HepG2 (cell line): ENCODE measurements at regions not wholly inside any gene's neighbourhood (a gene's known extent, or its start where the extent isn't known, plus 50 kb on each side); places are given as distances from the start of the nearest gene placed in this dataset.

Experiments used
- CAMTA2 ChIP-seq: sonication (generic); formaldehyde crosslinking; IDR thresholded peaks from 2 replicates; pipeline ENCODE4 v1.4.0; 2020; ENCODE audit warnings: mild to moderate bottlenecking, missing genetic modification reagents, borderline replicate concordance
- CENPX ChIP-seq: sonication (generic); formaldehyde crosslinking; IDR thresholded peaks from 2 replicates; pipeline ENCODE4 v1.9.0; 2021; ENCODE audit warnings: mild to moderate bottlenecking, missing genetic modification reagents, moderate library complexity
- DR1 ChIP-seq: sonication (generic); formaldehyde crosslinking; IDR thresholded peaks from 2 replicates; pipeline ENCODE4 v1.8.0; 2021; ENCODE audit warnings: mild to moderate bottlenecking, missing genetic modification reagents, inconsistent platforms
- FOSL1 ChIP-seq: sonication (generic); formaldehyde crosslinking; IDR thresholded peaks from 2 replicates; pipeline ENCODE4 v1.9.0; 2021; ENCODE audit warnings: missing genetic modification reagents, borderline replicate concordance
- MLX ChIP-seq: IDR thresholded peaks from 2 replicates; pipeline ENCODE4 v1.6.1; 2016
- RNF2 ChIP-seq: fragments of 450-650 bp; conservative IDR thresholded peaks from 2 replicates; pipeline ENCODE4 v1.6.1; 2016; ENCODE audit warnings: low read depth
- SMC3 ChIP-seq: IDR thresholded peaks from 2 replicates; pipeline ENCODE4 v1.6.1; 2011; ENCODE audit warnings: low read length, improper control_type of control experiment
- SRSF9 ChIP-seq: fragments of 200-400 bp; formaldehyde crosslinking; IDR thresholded peaks from 2 replicates; pipeline ENCODE4 v1.6.1; 2018; ENCODE audit warnings: borderline replicate concordance, mild to moderate bottlenecking, low read depth, low read length; ENCODE audit not compliant: insufficient read depth, poor library complexity, severe bottlenecking
- THAP8 ChIP-seq: sonication (generic); formaldehyde crosslinking; IDR thresholded peaks from 2 replicates; pipeline ENCODE4 v1.5.1; 2020; ENCODE audit warnings: missing genetic modification reagents, mild to moderate bottlenecking, borderline replicate concordance
- XBP1 ChIP-seq: sonication (generic); formaldehyde crosslinking; IDR thresholded peaks from 2 replicates; pipeline ENCODE4 v1.5.0; 2020; ENCODE audit warnings: missing genetic modification reagents
- ZBTB34 ChIP-seq: sonication (generic); formaldehyde crosslinking; IDR thresholded peaks from 2 replicates; pipeline ENCODE4 v1.8.0; 2022; ENCODE audit warnings: mild to moderate bottlenecking, missing genetic modification reagents
- ZBTB37 ChIP-seq: sonication (generic); formaldehyde crosslinking; IDR thresholded peaks from 2 replicates; pipeline ENCODE4 v1.4.0; 2020; ENCODE audit warnings: mild to moderate bottlenecking, missing genetic modification reagents
- ZBTB49 ChIP-seq: sonication (generic); formaldehyde crosslinking; IDR thresholded peaks from 2 replicates; pipeline ENCODE4 v1.4.0; 2020; ENCODE audit warnings: missing genetic modification reagents, borderline replicate concordance
- ZHX1 ChIP-seq: sonication (generic); formaldehyde crosslinking; IDR thresholded peaks from 2 replicates; pipeline ENCODE4 v1.8.1; 2022; ENCODE audit warnings: low read depth, mild to moderate bottlenecking, missing genetic modification reagents
- ZNF10 ChIP-seq: sonication (generic); formaldehyde crosslinking; IDR thresholded peaks from 2 replicates; pipeline ENCODE4 v1.4.0; 2020; ENCODE audit warnings: mild to moderate bottlenecking, low read depth, missing genetic modification reagents, borderline replicate concordance
- ZNF530 ChIP-seq: sonication (generic); formaldehyde crosslinking; IDR thresholded peaks from 2 replicates; pipeline ENCODE4 v1.5.0; 2020; ENCODE audit warnings: low read depth, mild to moderate bottlenecking, missing genetic modification reagents
- ZNF607 ChIP-seq: sonication (generic); formaldehyde crosslinking; IDR thresholded peaks from 2 replicates; pipeline ENCODE4 v1.5.1; 2020; ENCODE audit warnings: missing genetic modification reagents, mild to moderate bottlenecking, borderline replicate concordance
- ZNF891 ChIP-seq: sonication (generic); formaldehyde crosslinking; IDR thresholded peaks from 2 replicates; pipeline ENCODE4 v1.5.0; 2020; ENCODE audit warnings: mild to moderate bottlenecking, missing genetic modification reagents
- ZSCAN21 ChIP-seq: sonication (generic); formaldehyde crosslinking; IDR thresholded peaks from 2 replicates; pipeline ENCODE4 v1.8.0; 2022; ENCODE audit warnings: mild to moderate bottlenecking, missing genetic modification reagents, moderate library complexity, borderline replicate concordance

- no peak for TF ChIP-seq ZBTB37 (CRISPR knock-in tag)
- no peak for TF ChIP-seq MLX
- no peak for TF ChIP-seq RNF2
- no peak for TF ChIP-seq ZBTB49 (CRISPR knock-in tag)
- no peak for TF ChIP-seq THAP8
- no peak for TF ChIP-seq ZNF10 (CRISPR knock-in tag)
- TF ChIP-seq ZNF607 (CRISPR knock-in tag): 0 out of 2 replicates have a peak, but pooled peaks have one; percentile 12
- 0 out of 2 replicates have a peak, but pooled peaks have one; percentile 37 for TF ChIP-seq CAMTA2
- TF ChIP-seq ZBTB34 (CRISPR knock-in tag): no peak
- TF ChIP-seq SMC3: no peak
- TF ChIP-seq ZHX1 (CRISPR knock-in tag): no peak
- TF ChIP-seq DR1: no peak
- TF ChIP-seq ZSCAN21 (CRISPR knock-in tag): no peak
- TF ChIP-seq CENPX (CRISPR knock-in tag): no peak
- TF ChIP-seq FOSL1 (CRISPR knock-in tag): no peak
- TF ChIP-seq XBP1: no peak
- 0 out of 2 replicates have a peak, but pooled peaks have one; percentile 59 for TF ChIP-seq ZNF891 (CRISPR knock-in tag)
- no peak for TF ChIP-seq SRSF9
- no peak for TF ChIP-seq ZNF530
Observed at GRCh38 chr2:8118940-8119781, 562.7 kb upstream of the ID2 start (continued).
